Activated T-cell treated with anti-CD3 and anti-CD28 coated beads, Interleukin-2, amount 50 U/mL, for 4 hours (primary cell): ENCODE measurements at regions not wholly inside any gene's neighbourhood (a gene's known extent, or its start where the extent isn't known, plus 50 kb on each side); places are given as distances from the start of the nearest gene placed in this dataset.
"Not testable (repeated sequence)": the region's sequence is repeated elsewhere in the genome, so short reads cannot be mapped to it uniquely, and the experiment has no call there.

ENCODE experiments used
- ATAC-seq, 2 donors: fragments of 200-7000 bp; cut with Tn5 transposase; one replicate each; pipeline ENCODE4 v1.10.0; 2021
- DNase-seq: peaks from one replicate; pipeline ENCODE4 v3.0.0-alpha.2; 2020
- H3K27me3 Mint-ChIP-seq: one replicate; pipeline ENCODE4 v1.8.0; 2021; ENCODE audit warnings: low read depth, mixed read lengths
- H3K36me3 Mint-ChIP-seq: one replicate; pipeline ENCODE4 v1.8.0; 2022; ENCODE audit warnings: mixed read lengths; ENCODE audit not compliant: insufficient read depth
- H3K4me1 Mint-ChIP-seq: one replicate; pipeline ENCODE4 v1.8.0; 2021; ENCODE audit warnings: low read depth, mixed read lengths
- H3K4me3 Mint-ChIP-seq: one replicate; pipeline ENCODE4 v1.8.0; 2021; ENCODE audit warnings: mild to moderate bottlenecking, moderate library complexity, mixed read lengths
- H3K9me3 Mint-ChIP-seq: one replicate; pipeline ENCODE4 v1.8.0; 2021; ENCODE audit warnings: mixed read lengths

DNA sequence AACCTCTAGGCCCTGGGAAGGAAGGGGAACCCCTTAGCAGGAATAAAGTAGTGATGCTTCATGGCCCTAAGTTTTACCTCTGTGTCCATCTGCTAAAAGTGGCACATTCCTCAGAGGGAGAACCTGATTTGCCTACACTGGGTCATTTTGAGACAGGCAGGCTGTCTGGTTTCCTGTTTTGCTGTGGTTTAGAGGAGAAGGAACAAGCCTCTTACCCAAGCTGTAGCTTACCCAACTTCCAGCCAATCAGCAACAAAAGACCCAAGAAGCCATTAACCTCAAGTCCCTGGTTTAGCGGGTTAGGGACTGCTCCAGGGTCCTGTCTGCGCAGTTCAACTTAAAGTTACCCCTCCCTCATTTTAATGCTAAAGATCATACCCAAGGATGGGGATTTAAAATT is 411.0 kb downstream of the MAT2B start:
- Mint-ChIP-seq H3K4me1 (peaks cover 7% of the 10 kb centered on the region), H3K4me3 (no peak overlapping the region), H3K27me3 (no peaks in the 10 kb centered on the region), H3K36me3 (no peaks in the 10 kb centered on the region), H3K9me3 (peaks cover 8% of the 10 kb centered on the region)
- no peak for ATAC-seq
- DNase-seq = no peak

GRCh38 chr5:163916861-163917260 is 411.4 kb downstream of the MAT2B start:
- Mint-ChIP-seq H3K36me3 (no peaks in the 10 kb centered on the region), H3K9me3 (peaks cover 8% of the 10 kb centered on the region), H3K4me3 (no peak overlapping the region), H3K4me1 (peaks cover 7% of the 10 kb centered on the region), H3K27me3 (no peaks in the 10 kb centered on the region)
- ATAC-seq (no peak), DNase-seq (no peak)

- no peaks in the 10 kb centered on the region for H3K36me3 Mint-ChIP-seq
- peaks cover 8% of the 10 kb centered on the region for H3K9me3 Mint-ChIP-seq
- H3K27me3 Mint-ChIP-seq = no peaks in the 10 kb centered on the region
- peaks cover 7% of the 10 kb centered on the region for H3K4me1 Mint-ChIP-seq
- DNase-seq = no peak
- H3K4me3 Mint-ChIP-seq = no peak overlapping the region
- no peak for ATAC-seq
These were observed 412.3 kb downstream of the MAT2B start for GRCh38 chr5:163917747-163918146.

DNA sequence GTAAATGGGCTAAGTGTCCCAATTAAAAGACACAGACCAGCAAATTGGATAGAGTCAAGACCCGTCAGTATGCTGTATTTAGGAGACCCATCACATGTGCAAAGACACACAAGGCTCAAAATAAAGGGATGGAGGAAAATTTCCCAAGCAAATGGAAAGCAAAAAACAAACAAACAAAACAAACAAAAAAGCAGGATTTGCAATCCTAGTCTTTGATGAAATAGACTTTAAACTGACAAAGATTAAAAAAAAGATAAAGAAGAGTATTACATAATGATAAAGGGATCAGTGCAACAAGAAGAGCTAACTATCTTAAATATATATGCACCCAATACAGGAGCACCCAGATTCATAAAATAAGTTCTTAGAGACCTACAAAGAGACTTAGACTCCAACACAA is 429.6 kb downstream of the MAT2B start:
- not testable (repeated sequence) for ATAC-seq, H3K27me3 Mint-ChIP-seq, H3K4me1 Mint-ChIP-seq, DNase-seq, H3K4me3 Mint-ChIP-seq, H3K36me3 Mint-ChIP-seq
- peaks cover 17% of the 10 kb centered on the region for H3K9me3 Mint-ChIP-seq

DNA sequence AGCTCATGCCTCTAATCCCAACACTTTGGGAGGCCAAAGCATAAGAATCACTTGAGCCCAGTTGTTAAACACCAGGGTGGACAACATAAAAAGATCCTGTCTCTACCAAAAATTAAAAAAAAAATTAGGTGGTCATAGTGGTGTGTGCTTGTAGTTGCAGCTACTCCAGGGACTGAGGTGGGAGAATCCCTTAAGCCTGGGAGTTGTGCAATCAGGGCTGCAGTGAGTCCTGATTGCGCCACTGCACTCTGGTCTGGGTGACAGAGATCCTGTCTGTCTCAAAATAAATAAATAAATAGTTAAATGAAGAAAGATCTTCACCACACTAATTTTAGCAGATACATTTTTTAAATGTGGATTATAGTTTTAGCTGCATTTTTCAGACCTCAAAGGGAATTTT is 433.2 kb downstream of the MAT2B start:
- Mint-ChIP-seq H3K9me3 (peaks cover 10% of the 10 kb centered on the region), H3K4me3 (no peak overlapping the region), H3K36me3 (no peaks in the 10 kb centered on the region), H3K27me3 (no peaks in the 10 kb centered on the region), H3K4me1 (no peaks in the 10 kb centered on the region)
- DNase-seq = no peak
- no peak for ATAC-seq

DNA sequence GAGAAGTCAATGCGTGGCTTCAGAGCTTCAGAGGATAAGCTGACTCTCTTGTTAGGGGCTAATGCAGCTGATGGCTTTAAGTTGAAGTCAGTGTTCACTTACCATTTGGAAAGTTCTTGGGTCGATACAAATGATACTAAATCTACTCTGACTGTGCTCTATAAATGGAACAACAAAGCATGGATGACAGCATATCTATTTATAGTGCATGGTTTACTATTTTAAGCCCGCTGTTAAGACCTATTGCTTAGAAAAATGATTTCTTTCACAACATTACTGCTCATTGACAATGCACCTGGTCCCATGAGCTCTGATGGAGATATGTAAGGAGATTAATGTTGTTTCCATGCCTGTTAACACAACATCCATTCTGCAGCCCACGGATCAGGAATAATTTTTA is 435.7 kb downstream of the MAT2B start:
- no peaks in the 10 kb centered on the region for H3K27me3 Mint-ChIP-seq
- DNase-seq (no peak), ATAC-seq (no peak)
- no peak overlapping the region for H3K4me3 Mint-ChIP-seq
- no peaks in the 10 kb centered on the region for H3K36me3 Mint-ChIP-seq
- H3K9me3 Mint-ChIP-seq = no peaks in the 10 kb centered on the region
- no peaks in the 10 kb centered on the region for H3K4me1 Mint-ChIP-seq

DNA sequence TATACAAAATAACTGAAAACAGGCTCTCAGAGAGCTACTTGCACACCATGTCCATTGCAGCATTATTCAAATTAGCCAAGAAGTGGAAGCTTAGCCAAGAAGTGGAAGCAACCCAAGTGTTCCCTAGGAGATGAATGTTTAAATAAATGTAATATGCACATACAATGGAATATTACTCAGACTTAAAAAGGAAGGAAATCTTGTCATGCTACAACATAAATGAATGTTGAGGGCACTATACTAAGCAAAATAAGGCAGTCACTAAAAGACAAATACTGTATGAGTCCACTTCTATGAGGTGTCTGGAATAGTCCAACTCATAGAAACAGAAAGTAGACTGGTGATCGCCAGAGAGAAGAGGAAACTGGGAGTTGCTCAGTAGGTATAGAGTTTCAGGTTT is 438.1 kb downstream of the MAT2B start:
- H3K9me3 Mint-ChIP-seq = peaks cover 5% of the 10 kb centered on the region
- DNase-seq (no peak), ATAC-seq (no peak)
- no peaks in the 10 kb centered on the region for H3K27me3 Mint-ChIP-seq
- H3K4me3 Mint-ChIP-seq = no peak overlapping the region
- H3K4me1 Mint-ChIP-seq = no peaks in the 10 kb centered on the region
- no peaks in the 10 kb centered on the region for H3K36me3 Mint-ChIP-seq

DNA sequence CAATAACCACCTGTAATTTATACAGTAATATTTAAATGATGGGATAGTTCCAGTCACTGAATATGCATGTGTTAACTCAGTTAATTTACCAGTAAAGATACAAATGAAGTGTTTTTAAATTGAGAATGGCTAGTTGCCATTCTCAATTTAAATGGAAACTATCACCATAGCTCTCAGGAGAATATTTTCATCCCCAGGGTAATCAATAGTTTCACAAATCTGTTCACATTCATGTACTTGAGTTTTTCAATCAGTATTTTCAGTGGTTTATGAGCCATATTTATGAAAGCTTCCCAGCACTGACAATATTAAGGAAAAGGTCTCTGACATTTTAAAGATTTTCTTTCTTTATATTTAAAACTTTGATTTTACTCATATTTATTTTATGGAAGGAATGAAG is 439.3 kb downstream of the MAT2B start:
- no peak overlapping the region for H3K4me3 Mint-ChIP-seq
- H3K4me1 Mint-ChIP-seq = no peaks in the 10 kb centered on the region
- DNase-seq = no peak
- no peaks in the 10 kb centered on the region for H3K27me3 Mint-ChIP-seq
- ATAC-seq = no peak
- no peaks in the 10 kb centered on the region for H3K36me3 Mint-ChIP-seq
- H3K9me3 Mint-ChIP-seq = peaks cover 6% of the 10 kb centered on the region

GRCh38 chr5:163947848-163948666 is 442.6 kb downstream of the MAT2B start:
- ATAC-seq = no peak
- no peak for DNase-seq
- H3K4me3 Mint-ChIP-seq = no peak overlapping the region
- no peaks in the 10 kb centered on the region for H3K27me3 Mint-ChIP-seq
- peaks cover 6% of the 10 kb centered on the region for H3K9me3 Mint-ChIP-seq
- H3K36me3 Mint-ChIP-seq = no peaks in the 10 kb centered on the region
- H3K4me1 Mint-ChIP-seq = no peaks in the 10 kb centered on the region

DNA sequence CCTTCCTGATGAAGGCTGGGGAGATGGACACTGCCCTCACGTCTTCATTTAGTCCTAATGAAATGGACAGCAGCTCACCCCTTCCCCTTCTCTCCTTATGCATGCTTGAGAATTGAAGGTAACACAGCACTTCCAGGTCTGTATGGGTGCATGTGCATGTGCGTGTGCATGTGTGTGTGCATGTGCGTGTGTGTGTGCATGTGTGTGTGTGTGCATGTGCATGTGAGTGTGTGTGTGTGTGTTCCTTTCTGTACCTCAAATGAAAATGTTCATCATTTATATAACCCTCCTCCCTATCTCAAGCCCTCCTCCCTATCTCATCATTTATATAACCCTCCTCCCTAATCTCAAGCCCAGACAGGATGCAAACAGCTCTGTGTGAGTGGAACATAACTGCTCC is 444.8 kb downstream of the MAT2B start:
- Mint-ChIP-seq H3K9me3 (peaks cover 10% of the 10 kb centered on the region), H3K36me3 (no peaks in the 10 kb centered on the region), H3K27me3 (no peaks in the 10 kb centered on the region), H3K4me3 (no peak overlapping the region), H3K4me1 (no peaks in the 10 kb centered on the region)
- DNase-seq (no peak), ATAC-seq (no peak)

- DNase-seq (no peak), ATAC-seq (no peak)
- Mint-ChIP-seq H3K27me3 (no peaks in the 10 kb centered on the region), H3K4me3 (no peak overlapping the region), H3K4me1 (no peaks in the 10 kb centered on the region), H3K9me3 (peaks cover 10% of the 10 kb centered on the region), H3K36me3 (no peaks in the 10 kb centered on the region)
These were observed 445.6 kb downstream of the MAT2B start for GRCh38 chr5:163951069-163951468.

- ATAC-seq = no peak
- no peak overlapping the region for H3K4me3 Mint-ChIP-seq
- H3K9me3 Mint-ChIP-seq = peaks cover 4% of the 10 kb centered on the region
- H3K4me1 Mint-ChIP-seq = no peaks in the 10 kb centered on the region
- DNase-seq = no peak
- H3K27me3 Mint-ChIP-seq = no peaks in the 10 kb centered on the region
- H3K36me3 Mint-ChIP-seq = no peaks in the 10 kb centered on the region
These were observed 448.5 kb downstream of the MAT2B start for GRCh38 chr5:163953901-163954300.

- not testable (repeated sequence) for ATAC-seq, H3K4me1 Mint-ChIP-seq, H3K36me3 Mint-ChIP-seq, H3K4me3 Mint-ChIP-seq, H3K27me3 Mint-ChIP-seq, DNase-seq, H3K9me3 Mint-ChIP-seq
These were observed 455.8 kb downstream of the MAT2B start for GRCh38 chr5:163961230-163961629.

GRCh38 chr5:163963881-163964280 is 458.5 kb downstream of the MAT2B start:
- ATAC-seq (no peak), DNase-seq (no peak)
- Mint-ChIP-seq H3K4me3 (no peak overlapping the region), H3K36me3 (no peaks in the 10 kb centered on the region), H3K4me1 (no peaks in the 10 kb centered on the region), H3K9me3 (no peaks in the 10 kb centered on the region), H3K27me3 (no peaks in the 10 kb centered on the region)

- no peak overlapping the region for H3K4me3 Mint-ChIP-seq
- H3K9me3 Mint-ChIP-seq = no peaks in the 10 kb centered on the region
- H3K36me3 Mint-ChIP-seq = no peaks in the 10 kb centered on the region
- no peaks in the 10 kb centered on the region for H3K4me1 Mint-ChIP-seq
- DNase-seq = no peak
- H3K27me3 Mint-ChIP-seq = no peaks in the 10 kb centered on the region
- no peak for ATAC-seq
These were observed 459.3 kb downstream of the MAT2B start for GRCh38 chr5:163964671-163965070.
